HG03060 (cell line): ENCODE measurements at regions not wholly inside any gene's neighbourhood (a gene's known extent, or its start where the extent isn't known, plus 50 kb on each side); places are given as distances from the start of the nearest gene placed in this dataset.
"Not testable (repeated sequence)": the region's sequence is repeated elsewhere in the genome, so short reads cannot be mapped to it uniquely, and the experiment has no call there.

Experiments
- ATAC-seq: cut with Tn5 transposase; IDR thresholded peaks from one replicate; pipeline ENCODE4 v1.9.1; 2021; ENCODE audit warnings: low read depth, moderate number of reproducible peaks; ENCODE audit not compliant: unreplicated experiment

GRCh38 chr4:18736551-18736950 is 715.0 kb upstream of the LCORL start:
- no peak for ATAC-seq

GRCh38 chr4:18735740-18736268 is 714.2 kb upstream of the LCORL start:
- no peak for ATAC-seq

- no peak for ATAC-seq
Measured at GRCh38 chr4:18734405-18734804, 712.9 kb upstream of the LCORL start.

- no peak for ATAC-seq
Measured at GRCh38 chr4:18733961-18734360, 712.4 kb upstream of the LCORL start.

GRCh38 chr4:18722748-18723191 is 701.2 kb upstream of the LCORL start:
- no peak for ATAC-seq

- no peak for ATAC-seq
Measured at GRCh38 chr4:18698119-18698883, 676.7 kb upstream of the LCORL start.

- ATAC-seq, result no peak
Measured at GRCh38 chr4:18695733-18696527, 674.4 kb upstream of the LCORL start.

- ATAC-seq, result no peak
Measured at GRCh38 chr4:18691431-18692200, 670.1 kb upstream of the LCORL start.

- ATAC-seq, result no peak
Measured at GRCh38 chr4:18690291-18690955, 668.9 kb upstream of the LCORL start.

GRCh38 chr4:18689308-18690115 is 668.0 kb upstream of the LCORL start:
- ATAC-seq, result no peak

- ATAC-seq, result not testable (repeated sequence)
Measured at GRCh38 chr4:18688351-18688750, 666.8 kb upstream of the LCORL start.

- no peak for ATAC-seq
Measured at GRCh38 chr4:18686338-18687037, 664.9 kb upstream of the LCORL start.

GRCh38 chr4:18684932-18685331 is 663.4 kb upstream of the LCORL start:
- no peak for ATAC-seq

GRCh38 chr4:18676526-18676915 is 655.0 kb upstream of the LCORL start:
- ATAC-seq, result no peak

- ATAC-seq, result no peak
Measured at GRCh38 chr4:18675586-18676525, 654.3 kb upstream of the LCORL start.

GRCh38 chr4:18670034-18670433 is 648.5 kb upstream of the LCORL start:
- ATAC-seq, result no peak

- no peak for ATAC-seq
Measured at GRCh38 chr4:18669390-18669789, 647.8 kb upstream of the LCORL start.

GRCh38 chr4:18666322-18666721 is 644.8 kb upstream of the LCORL start:
- no peak for ATAC-seq
